ENCODE measurements at regions not wholly inside any gene's neighbourhood (a gene's known extent, or its start where the extent isn't known, plus 50 kb on each side); places are given as distances from the start of the nearest gene placed in this dataset.

DNA sequence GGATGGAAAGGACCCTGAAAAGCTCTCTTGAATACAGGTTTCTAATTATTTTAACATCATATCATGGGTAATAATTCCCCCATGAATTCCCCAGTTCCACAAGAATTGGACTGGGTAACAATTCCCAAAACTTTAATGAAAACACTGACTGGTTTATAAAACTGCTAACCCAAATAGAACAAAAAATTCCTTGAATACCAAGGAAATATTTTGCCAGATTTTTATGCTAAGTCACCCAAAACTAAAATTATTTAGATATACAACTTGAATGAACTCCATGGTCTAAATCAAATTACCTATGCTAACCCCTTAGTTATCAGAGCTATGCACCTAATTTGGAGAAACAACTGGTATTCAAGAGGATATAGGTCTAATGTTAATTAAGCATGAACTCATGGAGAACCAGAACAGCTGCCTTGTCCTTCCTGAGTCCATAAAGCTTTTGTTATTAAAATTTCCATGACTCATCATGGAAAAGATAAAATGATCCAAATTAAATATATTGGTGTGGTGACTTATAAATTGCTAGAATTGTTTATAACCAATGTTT lies 164.9 kb upstream of the TUT7 start:
- Histone ChIP-seq H3K4me1 (ENCODE audit: control insufficient read depth in 2 of 2, insufficient read depth in 2 of 2, low read length in 2 of 2) (no peaks in the 10 kb centered on the region), H3K4me3 (ENCODE audit: low read length in 2 of 2) (no peak overlapping the region), H3K27me3 (ENCODE audit: control insufficient read depth in 2 of 2, insufficient read depth in 2 of 2, low read length in 2 of 2) (no peaks in the 10 kb centered on the region), H3K9me3 (ENCODE audit: control insufficient read depth in 2 of 2, low read length in 2 of 2) (no peaks in the 10 kb centered on the region), H3K36me3 (ENCODE audit: control insufficient read depth in 2 of 2, insufficient read depth in 2 of 2, low read length in 2 of 2) (no peaks in the 10 kb centered on the region), H3K9ac (ENCODE audit: low read depth in 1 of 2, low read length in 2 of 2) (no peak overlapping the region), H3K27ac (ENCODE audit: low read depth in 2 of 2, low read length in 2 of 2) (no peak overlapping the region)

- no peak overlapping the region for H3K9ac ChIP-seq (ENCODE audit: low read depth in 1 of 2, low read length in 2 of 2)
- H3K4me1 ChIP-seq (ENCODE audit: control insufficient read depth in 2 of 2, insufficient read depth in 2 of 2, low read length in 2 of 2), result no peaks in the 10 kb centered on the region
- no peaks in the 10 kb centered on the region for H3K27me3 ChIP-seq (ENCODE audit: control insufficient read depth in 2 of 2, insufficient read depth in 2 of 2, low read length in 2 of 2)
- H3K27ac ChIP-seq (ENCODE audit: low read depth in 2 of 2, low read length in 2 of 2), result no peak overlapping the region
- no peaks in the 10 kb centered on the region for H3K36me3 ChIP-seq (ENCODE audit: control insufficient read depth in 2 of 2, insufficient read depth in 2 of 2, low read length in 2 of 2)
- H3K9me3 ChIP-seq (ENCODE audit: control insufficient read depth in 2 of 2, low read length in 2 of 2), result no peaks in the 10 kb centered on the region
- H3K4me3 ChIP-seq (ENCODE audit: low read length in 2 of 2), result no peak overlapping the region
Measured at GRCh38 chr9:86517475-86517874, 163.3 kb upstream of the TUT7 start.

DNA sequence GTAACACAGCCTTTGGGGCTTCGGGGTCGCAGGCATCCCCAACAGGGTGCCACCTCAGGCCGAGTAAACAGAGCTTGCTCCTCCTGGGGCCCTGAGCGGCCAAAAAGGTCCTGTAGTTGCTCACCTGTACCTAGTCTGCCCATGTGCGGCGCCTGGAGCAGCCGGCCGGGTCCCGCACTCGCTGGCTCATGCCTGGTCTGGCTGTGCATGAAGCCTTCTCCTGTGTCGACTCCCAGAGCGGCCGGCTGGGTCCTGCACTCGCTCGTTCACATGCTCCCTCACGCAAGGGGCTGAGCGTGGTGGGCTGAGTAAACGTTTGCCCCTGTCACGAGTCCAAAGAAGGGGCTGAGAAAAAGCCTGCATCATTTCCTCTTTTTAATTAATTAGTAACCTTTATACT lies 162.4 kb upstream of the TUT7 start:
- Histone ChIP-seq H3K27ac (ENCODE audit: low read depth in 2 of 2, low read length in 2 of 2) (no peak overlapping the region), H3K9me3 (ENCODE audit: control insufficient read depth in 2 of 2, low read length in 2 of 2) (no peaks in the 10 kb centered on the region), H3K9ac (ENCODE audit: low read depth in 1 of 2, low read length in 2 of 2) (no peak overlapping the region), H3K27me3 (ENCODE audit: control insufficient read depth in 2 of 2, insufficient read depth in 2 of 2, low read length in 2 of 2) (no peaks in the 10 kb centered on the region), H3K4me1 (ENCODE audit: control insufficient read depth in 2 of 2, insufficient read depth in 2 of 2, low read length in 2 of 2) (no peaks in the 10 kb centered on the region), H3K4me3 (ENCODE audit: low read length in 2 of 2) (no peak overlapping the region), H3K36me3 (ENCODE audit: control insufficient read depth in 2 of 2, insufficient read depth in 2 of 2, low read length in 2 of 2) (no peaks in the 10 kb centered on the region)

DNA sequence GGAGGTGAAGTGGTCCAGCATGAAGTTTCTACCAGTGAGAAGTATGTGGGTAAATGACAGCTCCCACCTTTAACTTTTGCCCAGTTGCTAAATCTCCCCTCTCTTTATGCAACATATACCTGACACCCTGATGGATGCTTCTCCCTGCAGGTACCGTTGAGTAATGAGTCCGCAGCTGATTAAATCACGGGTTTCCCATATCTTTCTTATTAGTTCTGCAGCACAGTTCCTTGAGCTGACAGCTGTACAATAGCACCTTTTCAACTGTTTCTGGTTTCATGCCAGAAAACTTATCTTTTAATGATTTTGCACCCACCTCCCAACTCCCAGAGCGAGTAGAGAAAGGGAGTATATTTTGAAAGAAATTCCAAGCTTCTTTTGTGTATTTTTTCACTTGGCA lies 161.0 kb upstream of the TUT7 start:
- Histone ChIP-seq H3K4me1 (ENCODE audit: control insufficient read depth in 2 of 2, insufficient read depth in 2 of 2, low read length in 2 of 2) (no peaks in the 10 kb centered on the region), H3K27me3 (ENCODE audit: control insufficient read depth in 2 of 2, insufficient read depth in 2 of 2, low read length in 2 of 2) (no peaks in the 10 kb centered on the region), H3K36me3 (ENCODE audit: control insufficient read depth in 2 of 2, insufficient read depth in 2 of 2, low read length in 2 of 2) (no peaks in the 10 kb centered on the region), H3K9ac (ENCODE audit: low read depth in 1 of 2, low read length in 2 of 2) (no peak overlapping the region), H3K9me3 (ENCODE audit: control insufficient read depth in 2 of 2, low read length in 2 of 2) (no peaks in the 10 kb centered on the region), H3K4me3 (ENCODE audit: low read length in 2 of 2) (no peak overlapping the region), H3K27ac (ENCODE audit: low read depth in 2 of 2, low read length in 2 of 2) (no peak overlapping the region)

- no peak overlapping the region for H3K9ac ChIP-seq (ENCODE audit: low read depth in 1 of 2, low read length in 2 of 2)
- no peaks in the 10 kb centered on the region for H3K27me3 ChIP-seq (ENCODE audit: control insufficient read depth in 2 of 2, insufficient read depth in 2 of 2, low read length in 2 of 2)
- H3K36me3 ChIP-seq (ENCODE audit: control insufficient read depth in 2 of 2, insufficient read depth in 2 of 2, low read length in 2 of 2), result no peaks in the 10 kb centered on the region
- no peaks in the 10 kb centered on the region for H3K9me3 ChIP-seq (ENCODE audit: control insufficient read depth in 2 of 2, low read length in 2 of 2)
- no peak overlapping the region for H3K27ac ChIP-seq (ENCODE audit: low read depth in 2 of 2, low read length in 2 of 2)
- H3K4me1 ChIP-seq (ENCODE audit: control insufficient read depth in 2 of 2, insufficient read depth in 2 of 2, low read length in 2 of 2), result no peaks in the 10 kb centered on the region
- H3K4me3 ChIP-seq (ENCODE audit: low read length in 2 of 2), result no peak overlapping the region
Measured at GRCh38 chr9:86513429-86513828, 159.2 kb upstream of the TUT7 start.

GRCh38 chr9:86512929-86513328 lies 158.7 kb upstream of the TUT7 start:
- no peaks in the 10 kb centered on the region for H3K36me3 ChIP-seq (ENCODE audit: control insufficient read depth in 2 of 2, insufficient read depth in 2 of 2, low read length in 2 of 2)
- H3K4me1 ChIP-seq (ENCODE audit: control insufficient read depth in 2 of 2, insufficient read depth in 2 of 2, low read length in 2 of 2), result no peaks in the 10 kb centered on the region
- H3K27ac ChIP-seq (ENCODE audit: low read depth in 2 of 2, low read length in 2 of 2), result no peak overlapping the region
- H3K9me3 ChIP-seq (ENCODE audit: control insufficient read depth in 2 of 2, low read length in 2 of 2), result no peaks in the 10 kb centered on the region
- H3K27me3 ChIP-seq (ENCODE audit: control insufficient read depth in 2 of 2, insufficient read depth in 2 of 2, low read length in 2 of 2), result no peaks in the 10 kb centered on the region
- H3K4me3 ChIP-seq (ENCODE audit: low read length in 2 of 2), result no peak overlapping the region
- H3K9ac ChIP-seq (ENCODE audit: low read depth in 1 of 2, low read length in 2 of 2), result no peak overlapping the region

- no peak overlapping the region for H3K4me3 ChIP-seq (ENCODE audit: low read length in 2 of 2)
- H3K27ac ChIP-seq (ENCODE audit: low read depth in 2 of 2, low read length in 2 of 2), result no peak overlapping the region
- H3K9ac ChIP-seq (ENCODE audit: low read depth in 1 of 2, low read length in 2 of 2), result no peak overlapping the region
- H3K27me3 ChIP-seq (ENCODE audit: control insufficient read depth in 2 of 2, insufficient read depth in 2 of 2, low read length in 2 of 2), result no peaks in the 10 kb centered on the region
- H3K9me3 ChIP-seq (ENCODE audit: control insufficient read depth in 2 of 2, low read length in 2 of 2), result no peaks in the 10 kb centered on the region
- H3K36me3 ChIP-seq (ENCODE audit: control insufficient read depth in 2 of 2, insufficient read depth in 2 of 2, low read length in 2 of 2), result no peaks in the 10 kb centered on the region
- no peaks in the 10 kb centered on the region for H3K4me1 ChIP-seq (ENCODE audit: control insufficient read depth in 2 of 2, insufficient read depth in 2 of 2, low read length in 2 of 2)
Measured at GRCh38 chr9:86511614-86512360, 157.6 kb upstream of the TUT7 start.

DNA sequence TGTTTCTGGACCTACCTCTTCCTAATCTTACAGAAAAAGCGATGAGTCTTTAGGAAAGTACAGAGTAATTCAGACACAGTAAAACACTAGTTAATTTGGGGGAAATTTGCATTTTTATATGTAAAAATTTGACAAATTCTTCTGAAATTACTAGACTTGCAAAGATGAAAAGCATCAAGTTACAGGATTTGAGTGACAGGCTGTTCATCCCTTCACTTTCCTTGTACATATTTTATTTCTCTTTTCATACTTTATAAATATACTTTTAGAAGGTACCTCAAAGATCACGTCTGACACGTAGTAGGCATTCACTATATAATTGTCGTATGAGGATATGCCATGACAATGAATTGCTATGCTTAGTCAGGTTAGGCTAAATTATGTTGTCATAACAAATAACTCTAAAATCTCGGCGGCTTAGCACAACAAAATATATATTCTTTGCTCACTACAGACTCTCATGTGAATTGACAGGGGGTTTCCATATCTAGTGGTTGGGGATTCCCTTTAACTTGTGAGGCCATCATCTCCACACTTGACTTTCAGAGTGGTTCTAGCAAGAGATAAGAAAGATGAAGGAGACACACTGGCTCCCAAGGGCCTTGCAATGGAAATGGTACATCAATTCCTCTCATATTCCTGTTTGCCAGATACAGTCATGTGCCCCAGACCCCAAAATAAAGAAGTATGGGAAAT lies 154.1 kb upstream of the TUT7 start:
- no peak overlapping the region for H3K9ac ChIP-seq (ENCODE audit: low read depth in 1 of 2, low read length in 2 of 2)
- H3K4me1 ChIP-seq (ENCODE audit: control insufficient read depth in 2 of 2, insufficient read depth in 2 of 2, low read length in 2 of 2), result no peaks in the 10 kb centered on the region
- no peaks in the 10 kb centered on the region for H3K9me3 ChIP-seq (ENCODE audit: control insufficient read depth in 2 of 2, low read length in 2 of 2)
- no peak overlapping the region for H3K27ac ChIP-seq (ENCODE audit: low read depth in 2 of 2, low read length in 2 of 2)
- no peak overlapping the region for H3K4me3 ChIP-seq (ENCODE audit: low read length in 2 of 2)
- H3K36me3 ChIP-seq (ENCODE audit: control insufficient read depth in 2 of 2, insufficient read depth in 2 of 2, low read length in 2 of 2), result no peaks in the 10 kb centered on the region
- no peaks in the 10 kb centered on the region for H3K27me3 ChIP-seq (ENCODE audit: control insufficient read depth in 2 of 2, insufficient read depth in 2 of 2, low read length in 2 of 2)

- H3K4me1 ChIP-seq (ENCODE audit: control insufficient read depth in 2 of 2, insufficient read depth in 2 of 2, low read length in 2 of 2), result no peaks in the 10 kb centered on the region
- no peak overlapping the region for H3K27ac ChIP-seq (ENCODE audit: low read depth in 2 of 2, low read length in 2 of 2)
- H3K27me3 ChIP-seq (ENCODE audit: control insufficient read depth in 2 of 2, insufficient read depth in 2 of 2, low read length in 2 of 2), result no peaks in the 10 kb centered on the region
Measured at GRCh38 chr9:86507212-86507630, 153.0 kb upstream of the TUT7 start.

GRCh38 chr9:86503942-86504341 lies 149.7 kb upstream of the TUT7 start:
- Histone ChIP-seq H3K4me1 (ENCODE audit: control insufficient read depth in 2 of 2, insufficient read depth in 2 of 2, low read length in 2 of 2) (no peaks in the 10 kb centered on the region), H3K27ac (ENCODE audit: low read depth in 2 of 2, low read length in 2 of 2) (no peak overlapping the region), H3K27me3 (ENCODE audit: control insufficient read depth in 2 of 2, insufficient read depth in 2 of 2, low read length in 2 of 2) (no peaks in the 10 kb centered on the region), H3K36me3 (ENCODE audit: control insufficient read depth in 2 of 2, insufficient read depth in 2 of 2, low read length in 2 of 2) (no peaks in the 10 kb centered on the region), H3K9me3 (ENCODE audit: control insufficient read depth in 2 of 2, low read length in 2 of 2) (no peaks in the 10 kb centered on the region), H3K9ac (ENCODE audit: low read depth in 1 of 2, low read length in 2 of 2) (no peak overlapping the region), H3K4me3 (ENCODE audit: low read length in 2 of 2) (no peak overlapping the region)

More at GRCh38 chr9:86507212-86507630, 153.0 kb upstream of the TUT7 start:
- Histone ChIP-seq H3K4me3 (ENCODE audit: low read length in 2 of 2) (no peak overlapping the region), H3K9me3 (ENCODE audit: control insufficient read depth in 2 of 2, low read length in 2 of 2) (no peaks in the 10 kb centered on the region), H3K36me3 (ENCODE audit: control insufficient read depth in 2 of 2, insufficient read depth in 2 of 2, low read length in 2 of 2) (no peaks in the 10 kb centered on the region), H3K9ac (ENCODE audit: low read depth in 1 of 2, low read length in 2 of 2) (no peak overlapping the region)
